OCI-LY7 (cell line): ENCODE measurements at regions not wholly inside any gene's neighbourhood (a gene's known extent, or its start where the extent isn't known, plus 50 kb on each side); places are given as distances from the start of the nearest gene placed in this dataset.

Experiments used
- BruUV-seq: library from RNA; stranded (reverse); fragments of 400-500 nt; replicated peaks from 2 replicates; lab custom pipeline; 2021; lab: Mats Ljungman, UMichigan
- CTCF ChIA-PET: fragments of 300-600 bp; sonication (Branson Sonifier 250); formaldehyde crosslinking; loops from one replicate; lab custom pipeline; 2022; ENCODE audit warnings: antibody characterized with exemption; ENCODE audit not compliant: unreplicated experiment; lab: Charles Lee
- POLR2A ChIA-PET: fragments of 300-600 bp; sonication (Branson Sonifier 250); formaldehyde crosslinking; loops from one replicate; lab custom pipeline; 2022; ENCODE audit warnings: antibody characterized with exemption; lab: Charles Lee
- DNase-seq: peaks from one replicate; pipeline ENCODE4 v3.0.0-alpha.2; 2015; ENCODE audit warnings: low spot score
- H2AFZ ChIP-seq: fragments of 200-600 bp; sonication (generic), shearing (Covaris generic); 2 replicates; pipeline ENCODE4 v1.6.1; 2014; ENCODE audit warnings: mild to moderate bottlenecking, antibody characterized with exemption, low read length, moderate library complexity
- H3K27ac ChIP-seq: fragments of 200-600 bp; sonication (generic); 2 replicates; pipeline ENCODE4 v1.5.1; 2014; ENCODE audit warnings: mixed run types, low read depth, mild to moderate bottlenecking, moderate library complexity, low read length, inconsistent platforms; ENCODE audit not compliant: poor library complexity, severe bottlenecking
- H3K36me3 ChIP-seq: fragments of 200-600 bp; sonication (generic); 2 replicates; pipeline ENCODE4 v1.6.1; 2014; ENCODE audit warnings: mild to moderate bottlenecking, antibody characterized with exemption, low read length, moderate library complexity, mixed read lengths; ENCODE audit not compliant: insufficient read depth
- H3K4me1 ChIP-seq: fragments of 200-600 bp; sonication (generic); 2 replicates; pipeline ENCODE4 v1.5.1; 2014; ENCODE audit warnings: mild to moderate bottlenecking, low read length; ENCODE audit not compliant: insufficient read depth, poor library complexity, severe bottlenecking
- H3K4me2 ChIP-seq: fragments of 200-600 bp; sonication (generic); 2 replicates; pipeline ENCODE4 v1.6.1; 2014; ENCODE audit warnings: mild to moderate bottlenecking, low read length
- H3K4me3 ChIP-seq: fragments of 200-600 bp; sonication (generic); 2 replicates; pipeline ENCODE4 v1.5.1; 2014; ENCODE audit warnings: mild to moderate bottlenecking, low read depth, low read length; ENCODE audit not compliant: poor library complexity, severe bottlenecking
- H3K79me2 ChIP-seq: fragments of 200-600 bp; sonication (generic); 2 replicates; pipeline ENCODE4 v1.6.1; 2016; ENCODE audit warnings: low read depth, mild to moderate bottlenecking, low read length, moderate library complexity, mixed read lengths; ENCODE audit not compliant: insufficient read depth
- H3K9me2 ChIP-seq: fragments of 200-600 bp; sonication (generic); 2 replicates; pipeline ENCODE4 v1.6.1; 2016; ENCODE audit warnings: mild to moderate bottlenecking, low read length, mixed read lengths; ENCODE audit not compliant: insufficient read depth
- H3K9me3 ChIP-seq: fragments of 200-600 bp; sonication (generic); 2 replicates; pipeline ENCODE4 v1.6.1; 2014; ENCODE audit warnings: mild to moderate bottlenecking, mixed run types, low read length, mixed read lengths
- H4K20me1 ChIP-seq: fragments of 200-600 bp; sonication (generic); 2 replicates; pipeline ENCODE4 v1.6.1; 2014; ENCODE audit warnings: mild to moderate bottlenecking, antibody characterized with exemption, low read length, moderate library complexity, mixed read lengths; ENCODE audit not compliant: insufficient read depth
- CTCF ChIP-seq: fragments of 200-600 bp; sonication (generic); conservative IDR thresholded peaks from 2 replicates; pipeline ENCODE4 v1.5.1; 2014; ENCODE audit warnings: mild to moderate bottlenecking, antibody characterized with exemption, low read length, moderate library complexity, mixed read lengths
- EZH2phosphoT487 ChIP-seq: fragments of 200-600 bp; sonication (generic); IDR thresholded peaks from 2 replicates; pipeline ENCODE4 v1.6.1; 2018; ENCODE audit warnings: low read depth, borderline replicate concordance, mild to moderate bottlenecking, mixed run types, antibody characterized with exemption, low read length, moderate library complexity, mixed read lengths
- intact Hi-C: fragments of 100-400 bp; cut with micrococcal nuclease; formaldehyde crosslinking; loops from one replicate; pipeline ENCODE4 v1.10.0; 2022; ENCODE audit not compliant: unreplicated experiment

- no peak overlapping the region for H3K4me2 ChIP-seq
- intact Hi-C loops: no loop called here
- no peak for TF ChIP-seq EZH2phosphoT487
- no peak for TF ChIP-seq CTCF
- POLR2A ChIA-PET: no interaction called here
- no peaks in the 10 kb centered on the region for H3K9me2 ChIP-seq
- no peaks in the 10 kb centered on the region for H3K79me2 ChIP-seq
- no peaks in the 10 kb centered on the region for H3K36me3 ChIP-seq
- no peak overlapping the region for H3K4me3 ChIP-seq
- no peak overlapping the region for H2AFZ ChIP-seq
- CTCF ChIA-PET: no interaction called here
- H3K9me3 ChIP-seq: no peaks in the 10 kb centered on the region
- no TSS peak for BruUV-seq
- H3K27ac ChIP-seq: no peak overlapping the region
- peaks cover 23% of the 10 kb centered on the region for H3K4me1 ChIP-seq
- H4K20me1 ChIP-seq: no peaks in the 10 kb centered on the region
- DNase-seq: no peak
Observed at GRCh38 chr10:3672220-3672619, 112.8 kb downstream of the KLF6 start.

GRCh38 chr10:3671386-3671955 lies 113.5 kb downstream of the KLF6 start:
- H3K4me2 ChIP-seq: no peak overlapping the region

GRCh38 chr10:3668966-3669330 lies 116.1 kb downstream of the KLF6 start:
- Histone ChIP-seq H3K27ac (no peak overlapping the region), H4K20me1 (no peaks in the 10 kb centered on the region), H2AFZ (peak overlapping the region; percentile 99), H3K4me3 (peak overlapping the region; percentile 29), H3K9me3 (no peaks in the 10 kb centered on the region), H3K4me2 (peak overlapping the region; percentile 58), H3K9me2 (no peaks in the 10 kb centered on the region), H3K4me1 (peaks cover 22% of the 10 kb centered on the region), H3K79me2 (no peaks in the 10 kb centered on the region), H3K36me3 (no peaks in the 10 kb centered on the region)
- TF ChIP-seq CTCF: no peak
- TF ChIP-seq EZH2phosphoT487: no peak
- no TSS peak for BruUV-seq
- no peak for DNase-seq
- POLR2A ChIA-PET: no interaction called here
- CTCF ChIA-PET: no interaction called here
- intact Hi-C loops: no loop called here

More at GRCh38 chr10:3671386-3671955, 113.5 kb downstream of the KLF6 start:
- no peak overlapping the region for H3K27ac ChIP-seq
- no peaks in the 10 kb centered on the region for H3K9me2 ChIP-seq
- H3K36me3 ChIP-seq: no peaks in the 10 kb centered on the region
- BruUV-seq: no TSS peak
- ChIA-PET POLR2A (no interaction called here), CTCF (no interaction called here)
- peaks cover 26% of the 10 kb centered on the region for H3K4me1 ChIP-seq
- intact Hi-C loops: no loop called here
- TF ChIP-seq CTCF: no peak
- H4K20me1 ChIP-seq: no peaks in the 10 kb centered on the region
- no peaks in the 10 kb centered on the region for H3K79me2 ChIP-seq
- no peak overlapping the region for H2AFZ ChIP-seq
- no peak for DNase-seq
- H3K9me3 ChIP-seq: no peaks in the 10 kb centered on the region
- no peak overlapping the region for H3K4me3 ChIP-seq
